ENCODE measurements at regions not wholly inside any gene's neighbourhood (a gene's known extent, or its start where the extent isn't known, plus 50 kb on each side); places are given as distances from the start of the nearest gene placed in this dataset.

GRCh38 chr13:19266979-19267378, 85.4 kb upstream of the TUBA3C start:
- TF ChIP-seq CTCF (IDR thresholded peaks at IDR 0.05; ENCODE audit: low read depth, low read length, missing input control) (no peak), REST (IDR thresholded peaks at IDR 0.05) (no peak), YY1 (IDR thresholded peaks at IDR 0.05) (no peak), TAF1 (conservative IDR thresholded peaks at IDR 0.05) (no peak), JUND (IDR thresholded peaks at IDR 0.05) (no peak), MAX (IDR thresholded peaks at IDR 0.05) (no peak), RAD21 (IDR thresholded peaks at IDR 0.05) (no peak)

Measured in liver (tissue), 3 donors.